ENCODE measurements at regions not wholly inside any gene's neighbourhood (a gene's known extent, or its start where the extent isn't known, plus 50 kb on each side); places are given as distances from the start of the nearest gene placed in this dataset.

- DNase-seq, result no peak
These were observed 165.9 kb downstream of the KLF5 start for GRCh38 chr13:73224703-73225102.

DNA sequence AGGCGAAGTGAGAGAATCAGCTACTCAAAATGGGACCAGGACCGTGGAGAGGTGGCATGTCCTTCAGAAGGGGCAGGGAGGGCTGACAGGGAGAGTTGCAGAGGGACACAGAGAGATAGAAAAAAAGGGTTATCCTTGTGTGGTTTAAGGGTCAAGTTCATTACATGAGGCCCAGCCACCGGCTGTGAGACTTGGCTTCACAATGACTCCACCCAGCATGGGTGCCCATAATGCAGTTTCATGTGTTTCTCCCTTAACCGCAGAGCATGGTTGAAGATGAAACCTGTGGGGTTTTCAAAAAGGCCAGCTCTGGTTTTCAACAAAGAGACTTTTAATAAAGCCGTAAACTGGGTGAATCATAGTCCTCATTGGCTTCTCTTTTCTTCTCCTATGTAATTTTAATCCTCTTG is 164.6 kb downstream of the KLF5 start:
- DNase-seq, result no peak

DNA sequence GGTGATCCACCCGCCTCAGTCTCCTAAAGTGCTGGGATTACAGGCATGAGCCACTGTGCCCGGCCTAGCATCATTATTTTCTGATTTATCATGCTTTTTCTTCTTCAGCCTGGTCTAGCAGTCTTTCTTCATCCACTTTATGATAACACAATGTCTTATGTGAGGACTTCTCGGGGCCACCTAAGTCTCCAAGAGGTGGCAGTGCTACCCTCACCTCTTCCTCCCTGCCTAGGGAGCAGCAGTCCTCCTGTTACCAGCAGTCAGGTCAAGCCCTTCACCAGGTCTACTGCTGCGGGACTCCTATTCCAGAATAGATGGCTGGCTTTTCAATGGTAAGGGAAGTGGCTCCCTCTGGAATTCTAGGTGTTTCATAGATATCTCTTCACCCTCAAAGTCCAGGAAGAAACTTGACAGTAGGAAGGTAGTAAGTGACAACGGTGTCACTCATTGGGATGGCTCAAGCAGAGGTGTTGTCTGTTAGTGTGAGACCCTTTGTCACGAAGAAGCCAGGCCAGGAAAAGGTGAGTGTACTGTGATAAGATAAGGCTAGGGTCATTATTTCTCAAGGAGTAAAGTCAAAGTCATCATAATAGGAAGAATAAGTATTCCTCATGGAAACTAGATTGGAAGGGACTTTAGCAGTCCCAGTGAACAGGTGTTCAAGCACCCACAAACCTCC is 164.0 kb downstream of the KLF5 start:
- DNase-seq, result no peak

DNA sequence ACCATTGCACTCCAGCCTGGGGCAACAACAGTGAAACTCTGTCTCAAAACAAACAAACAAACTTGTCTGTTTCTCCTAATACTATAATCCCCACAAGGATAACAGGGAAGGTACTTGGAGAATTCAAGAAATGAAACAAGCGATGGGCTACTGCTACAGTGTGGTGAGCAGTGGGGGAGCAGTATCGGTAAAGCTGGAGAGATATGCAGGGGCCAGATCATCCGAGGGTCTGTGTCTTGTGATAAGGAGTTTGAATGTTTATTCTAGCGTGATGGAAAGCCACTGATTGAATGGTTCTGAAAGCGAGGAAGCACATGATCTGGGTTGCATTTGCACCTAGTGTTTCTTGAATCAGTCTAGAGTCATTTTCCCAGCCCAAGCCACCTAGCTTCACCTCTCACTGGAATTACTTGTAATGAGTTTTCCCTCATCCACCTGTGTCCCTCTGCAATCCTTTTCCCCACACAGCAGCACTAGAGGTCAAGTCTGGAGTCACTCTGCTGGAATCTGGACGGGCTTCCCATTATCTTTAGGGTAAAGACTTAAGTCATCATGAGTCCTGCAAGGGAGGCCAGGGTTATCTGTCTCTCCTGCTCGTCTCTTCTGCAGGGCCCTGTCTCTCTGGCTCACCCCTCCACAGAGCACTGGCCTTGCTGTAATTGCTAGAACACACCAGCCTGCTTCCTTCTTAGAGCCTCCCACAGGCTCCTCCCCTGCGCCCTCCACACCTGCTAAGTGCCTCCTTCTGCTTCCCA is 162.3 kb downstream of the KLF5 start:
- no peak for DNase-seq

GRCh38 chr13:73218181-73218580 is 159.4 kb downstream of the KLF5 start:
- DNase-seq, result no peak

GRCh38 chr13:73216381-73216831 is 157.6 kb downstream of the KLF5 start:
- no peak for DNase-seq

DNA sequence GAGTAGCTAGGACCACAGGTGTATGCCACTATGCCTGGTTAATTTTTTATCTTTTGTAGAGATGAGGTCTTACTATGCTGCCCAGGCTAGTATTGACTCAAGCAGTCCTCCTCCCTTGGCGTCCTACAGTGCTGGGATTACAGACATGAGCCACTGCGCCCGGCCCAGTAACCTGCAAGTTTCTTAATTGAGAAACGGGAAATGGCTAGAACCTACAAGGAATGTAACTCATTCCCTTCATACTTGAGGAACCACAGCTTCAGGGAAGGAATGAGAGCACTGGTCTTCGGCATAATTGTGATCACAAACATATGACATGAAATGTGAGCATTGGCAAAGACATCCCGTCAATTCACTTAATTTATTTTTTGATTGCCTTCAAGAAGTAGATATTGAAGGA is 157.0 kb downstream of the KLF5 start:
- no peak for DNase-seq

GRCh38 chr13:73212482-73212881 is 153.7 kb downstream of the KLF5 start:
- no peak for DNase-seq

GRCh38 chr13:73210218-73210883 is 151.5 kb downstream of the KLF5 start:
- DNase-seq, result no peak

DNA sequence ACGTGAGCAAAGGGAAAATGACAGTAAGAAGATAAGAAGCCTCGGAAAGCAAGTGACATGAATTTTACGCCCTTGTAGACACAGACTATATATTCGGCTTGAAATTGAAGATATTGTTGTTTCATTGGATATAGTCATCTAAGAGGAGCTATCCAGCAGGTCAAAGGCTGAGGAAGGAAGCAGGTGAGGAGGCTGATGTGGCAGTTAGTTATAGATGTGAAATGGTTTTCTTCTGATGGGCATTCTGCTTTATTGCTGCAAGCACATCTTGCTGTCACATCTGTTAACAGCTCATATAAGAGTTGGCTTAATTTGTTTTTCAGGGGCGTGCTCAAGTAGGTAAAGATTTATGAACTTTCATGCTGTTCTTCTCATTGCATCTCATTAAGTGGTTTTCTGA is 146.1 kb downstream of the KLF5 start:
- DNase-seq, result no peak

DNA sequence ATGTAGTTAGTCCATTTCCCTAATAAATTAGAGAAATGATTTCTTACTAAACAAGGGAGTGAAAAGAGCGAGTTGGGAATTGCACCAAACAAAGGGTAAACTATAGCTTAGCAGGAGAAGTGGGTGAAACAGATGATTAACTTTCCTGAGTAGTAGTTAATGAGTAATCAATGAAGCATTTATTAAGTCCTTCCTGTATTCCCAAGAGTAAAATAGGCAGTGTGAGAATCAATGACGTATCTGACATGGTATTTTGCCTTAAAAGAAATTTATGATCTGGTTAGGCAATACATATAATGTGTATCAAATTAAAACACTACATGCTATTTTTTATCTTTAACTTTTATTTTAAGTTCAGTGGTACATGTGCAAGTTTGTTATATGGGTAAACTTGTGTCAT is 142.8 kb downstream of the KLF5 start:
- DNase-seq, result no peak

DNA sequence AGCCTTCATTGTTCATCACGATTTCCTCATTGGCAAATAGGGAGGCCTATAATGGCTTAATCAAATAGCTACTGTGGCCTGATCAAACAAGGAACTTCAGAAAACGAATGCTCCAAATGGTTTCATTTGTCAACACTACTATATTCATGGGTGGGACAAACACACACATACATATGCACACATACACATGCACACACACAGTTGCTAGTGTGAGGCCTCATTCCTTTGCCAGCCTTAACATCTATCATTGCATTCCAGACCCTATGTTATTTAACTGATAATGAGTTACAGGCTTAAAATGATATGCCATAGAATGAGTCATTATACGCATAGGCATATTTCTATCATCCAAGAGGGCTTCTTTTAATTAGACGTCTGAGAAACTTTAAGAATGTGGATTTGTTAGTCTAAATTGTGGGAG is 140.2 kb downstream of the KLF5 start:
- DNase-seq, result no peak

DNA sequence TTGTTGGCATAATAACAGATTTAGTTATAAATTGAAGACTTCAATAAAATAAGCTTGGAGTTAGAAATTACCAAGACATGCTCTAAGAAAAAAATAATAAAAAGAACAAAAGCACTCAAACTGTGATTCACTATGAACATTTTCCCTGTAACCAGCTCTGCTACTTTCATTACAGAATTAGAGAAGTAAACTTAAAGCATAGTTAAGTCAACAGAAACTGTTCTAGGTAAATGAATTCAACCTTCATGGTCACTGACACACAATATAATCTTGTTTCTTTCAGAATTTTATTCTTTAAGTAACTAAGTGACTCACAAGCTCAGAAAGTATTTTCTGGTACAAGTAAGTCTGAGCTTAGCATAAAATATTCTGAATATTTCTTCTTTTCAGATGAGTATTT is 136.3 kb downstream of the KLF5 start:
- no peak for DNase-seq

GRCh38 chr13:73194310-73194709 is 135.5 kb downstream of the KLF5 start:
- no peak for DNase-seq

DNA sequence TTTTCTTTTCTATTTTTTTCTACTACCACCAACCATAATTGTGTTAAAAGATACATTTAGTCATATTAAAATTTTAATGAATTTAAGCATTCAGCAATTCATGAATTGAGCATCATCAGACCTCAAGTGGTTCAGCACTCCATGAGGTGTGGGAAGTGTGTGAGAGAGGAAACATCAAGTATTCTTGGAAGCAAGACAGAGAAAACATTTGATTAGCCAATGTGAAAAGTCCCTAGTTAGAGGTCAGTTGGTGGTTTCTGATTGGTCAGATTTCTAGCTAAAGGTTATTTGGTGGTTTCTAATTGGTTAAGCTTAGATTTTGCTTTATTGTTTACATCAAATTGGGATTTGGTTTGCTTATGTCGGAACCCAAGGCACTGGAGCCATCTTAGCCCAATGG is 134.7 kb downstream of the KLF5 start:
- no peak for DNase-seq

DNA sequence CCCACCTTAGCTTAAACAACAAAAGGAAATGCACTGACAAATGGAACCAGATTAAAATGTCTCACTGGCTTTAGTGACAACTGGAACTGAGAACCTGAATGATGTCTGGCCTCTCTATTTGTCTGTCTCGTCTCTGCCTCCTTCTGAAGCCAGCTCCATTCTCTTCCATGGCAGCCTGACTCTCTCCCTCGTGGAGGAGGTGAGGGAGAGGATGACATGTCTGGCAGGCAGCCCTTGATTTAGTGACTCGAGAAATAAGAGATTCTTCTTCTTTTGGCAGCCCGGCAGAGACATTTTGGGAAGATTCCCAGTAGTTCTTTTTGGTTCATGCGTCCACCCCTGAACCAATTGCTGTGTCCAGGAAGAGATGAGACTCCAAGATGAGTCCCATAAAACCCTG is 131.7 kb downstream of the KLF5 start:
- DNase-seq, result no peak

- DNase-seq, result no peak
These were observed 131.0 kb downstream of the KLF5 start for GRCh38 chr13:73189776-73190175.

DNA sequence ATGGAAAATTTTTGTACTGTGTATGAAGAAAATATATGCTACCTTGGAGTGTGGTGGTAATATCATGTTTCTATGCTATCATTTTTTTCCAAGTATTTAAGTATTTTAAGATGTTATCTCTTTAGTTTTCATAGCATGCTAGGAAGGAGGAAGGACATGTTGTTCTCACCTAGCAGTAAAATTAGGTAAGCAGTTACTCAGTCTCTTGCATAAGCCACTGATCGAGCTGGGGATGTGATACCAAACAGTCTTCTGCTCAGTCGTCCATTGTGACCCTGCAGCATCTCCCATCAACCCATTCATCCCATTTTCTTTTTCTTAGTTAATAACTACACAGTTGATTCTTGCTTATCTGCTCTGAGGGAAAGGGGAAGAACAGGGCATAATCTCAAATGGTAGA is 130.6 kb downstream of the KLF5 start:
- no peak for DNase-seq

DNA sequence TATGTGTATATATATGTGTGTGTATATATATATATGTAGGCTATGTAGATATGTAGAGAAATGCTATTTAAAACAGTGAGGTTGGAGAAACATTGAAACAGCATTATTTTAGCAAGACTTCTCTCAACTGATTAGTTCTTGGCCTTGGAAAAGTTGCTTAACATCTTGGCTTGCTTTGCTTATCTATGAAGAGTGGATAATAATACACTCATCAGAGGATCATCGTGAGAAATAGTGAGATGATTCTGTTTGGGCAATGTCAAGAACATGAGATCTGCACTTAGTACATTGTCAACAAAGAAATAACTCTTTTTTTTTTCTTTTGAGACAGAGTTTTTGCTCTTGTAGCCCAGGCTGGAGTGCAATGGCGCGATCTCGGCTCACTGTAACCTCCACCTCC is 128.3 kb downstream of the KLF5 start:
- DNase-seq, result no peak

- no peak for DNase-seq
These were observed 121.0 kb downstream of the KLF5 start for GRCh38 chr13:73179650-73180274.

DNA sequence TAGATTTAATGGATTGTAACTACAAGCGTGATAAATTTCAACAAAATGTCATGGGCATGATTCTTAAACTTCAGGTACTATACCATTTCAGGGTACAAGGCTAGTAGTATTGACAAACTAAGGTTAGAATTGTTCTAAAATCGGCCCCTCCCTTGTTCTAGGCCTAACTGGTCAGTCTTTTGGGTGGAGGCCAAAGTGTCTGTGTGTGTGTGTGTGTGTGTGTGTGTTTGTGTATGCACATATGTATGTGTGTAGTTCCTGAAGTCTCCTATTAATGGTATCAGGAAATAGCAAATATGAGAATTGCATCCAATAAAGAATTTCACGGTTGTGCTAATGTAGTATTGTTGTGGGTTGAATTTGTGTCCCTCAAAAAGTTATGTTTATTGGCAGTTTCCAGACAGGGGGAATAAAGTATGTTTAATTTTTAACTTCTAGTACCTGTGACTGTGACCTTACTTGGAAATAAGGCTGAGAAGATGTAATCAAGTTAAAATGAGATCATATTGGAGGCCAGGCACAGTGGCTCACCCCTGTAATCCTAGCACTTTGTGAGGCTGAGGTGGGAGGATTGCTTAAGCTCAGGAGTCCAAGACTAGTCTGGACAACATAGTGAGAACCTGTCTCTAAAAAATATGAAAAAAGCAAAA is 119.2 kb downstream of the KLF5 start:
- DNase-seq, result no peak

GRCh38 chr13:73177017-73177416 is 118.2 kb downstream of the KLF5 start:
- no peak for DNase-seq

DNA sequence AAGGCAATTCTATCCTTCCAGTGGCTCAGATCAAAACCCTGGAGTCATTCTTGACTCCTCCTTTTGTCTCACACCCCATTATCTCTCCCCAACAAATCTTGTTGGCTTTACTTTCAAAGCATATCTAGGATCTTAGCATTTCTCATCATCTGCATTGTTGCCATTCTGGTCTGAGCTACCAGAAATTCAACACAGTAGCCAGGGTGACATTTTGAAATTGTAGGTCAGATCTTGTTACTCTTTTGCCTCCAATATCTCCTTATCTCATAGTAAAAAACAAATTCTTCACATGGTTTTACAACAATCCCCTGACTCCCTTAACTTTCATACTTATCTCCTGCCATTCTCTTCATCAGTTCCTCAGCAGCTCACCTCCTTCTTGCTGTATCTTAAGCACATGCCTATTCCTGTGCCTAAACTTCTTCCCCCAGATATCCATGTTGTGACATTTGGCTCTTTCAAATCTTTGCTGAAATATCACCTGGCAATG is 115.8 kb downstream of the KLF5 start:
- DNase-seq, result no peak

Data from NCI-H2227 treated with DMSO at 0.1 percent for 48 hours (cell line).